Cardiac septum (tissue), 1 donor: ENCODE measurements at regions not wholly inside any gene's neighbourhood (a gene's known extent, or its start where the extent isn't known, plus 50 kb on each side); places are given as distances from the start of the nearest gene placed in this dataset.

ENCODE experiments used
- DNase-seq: peaks from one replicate; pipeline ENCODE4 v3.0.0-alpha.2; 2020; ENCODE audit warnings: low spot score
- intact Hi-C: fragments of 100-400 bp; cut with DNase I; formaldehyde crosslinking; loops from one replicate; pipeline ENCODE4 v1.14.0; 2022
- donor health status: DM: no; HTN: no; CAD: no.

DNA sequence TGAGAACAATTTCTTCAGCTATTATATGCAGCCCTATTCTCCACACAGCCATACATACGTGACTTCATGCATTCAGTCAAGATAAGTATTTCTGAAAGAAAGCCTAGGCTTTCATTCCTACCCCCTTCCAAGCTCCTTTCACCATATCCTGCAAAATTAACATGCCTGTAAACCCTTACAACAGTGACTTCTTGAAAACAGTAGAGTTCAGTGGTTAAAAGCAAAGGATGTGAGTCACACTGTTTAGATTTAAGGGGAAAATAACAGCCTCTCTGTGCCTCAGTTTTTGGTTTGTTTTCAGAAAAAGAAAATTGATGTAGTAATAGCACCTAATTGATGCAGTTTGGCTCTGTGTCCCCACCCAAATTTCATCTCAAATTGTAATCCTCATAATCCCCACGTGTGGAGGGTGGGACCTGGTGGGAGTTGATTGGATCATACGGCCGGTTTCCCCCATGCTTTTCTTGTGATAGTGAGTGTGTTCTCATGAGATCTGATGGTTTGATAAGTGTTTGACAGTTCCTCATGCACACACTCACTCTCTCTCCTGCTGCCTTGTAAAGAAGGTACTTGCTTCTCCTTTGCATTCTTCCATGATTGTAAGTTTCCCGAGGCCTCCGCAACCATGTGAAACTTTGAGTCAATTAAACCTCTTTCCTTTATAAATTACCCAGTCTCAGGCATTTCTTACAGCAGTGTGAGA lies 264.8 kb downstream of the CETN3 start:
- no peak for DNase-seq

DNA sequence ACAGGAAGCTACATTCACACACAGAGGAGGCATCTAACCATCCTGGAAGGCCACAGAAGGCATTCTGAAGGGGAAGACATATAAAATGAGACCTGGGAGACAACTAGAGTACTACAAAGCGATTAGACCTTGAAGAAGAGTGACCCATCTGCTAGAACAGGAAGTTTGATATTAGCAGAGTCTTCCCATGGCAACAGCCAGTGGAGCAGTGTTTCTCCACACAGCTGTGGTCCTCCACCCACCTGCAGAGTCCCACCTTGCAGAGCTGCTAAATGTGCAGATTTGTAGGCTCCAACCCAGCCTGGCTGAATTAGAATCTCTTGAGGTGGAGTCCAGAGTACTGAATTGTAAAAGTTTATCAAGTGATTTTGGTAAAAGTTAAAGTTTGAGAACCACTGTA lies 267.0 kb downstream of the CETN3 start:
- intact Hi-C loops, result no loop called here
- no peak for DNase-seq

More for the DNA sequence above, 264.8 kb downstream of the CETN3 start:
- intact Hi-C loops, result no loop called here

DNA sequence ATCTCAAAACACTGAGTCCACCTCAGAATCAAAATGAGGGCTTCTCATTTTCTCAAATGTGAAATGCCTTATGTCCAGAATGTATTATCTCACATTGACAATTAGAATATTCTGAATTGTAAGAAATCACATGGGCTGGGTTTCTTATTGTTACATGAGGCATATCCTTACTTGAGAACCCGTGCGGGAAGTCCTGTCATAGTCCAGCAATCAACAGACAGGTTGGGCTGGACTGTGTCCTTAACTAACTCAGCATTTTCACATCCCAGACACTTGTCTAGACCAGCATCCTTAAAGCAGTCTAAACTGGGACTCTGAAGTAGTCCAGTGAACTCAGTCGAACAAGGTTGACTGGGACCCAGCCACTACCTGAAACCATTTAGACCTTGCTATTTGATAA lies 267.6 kb downstream of the CETN3 start:
- intact Hi-C loops, result no loop called here
- no peak for DNase-seq

DNA sequence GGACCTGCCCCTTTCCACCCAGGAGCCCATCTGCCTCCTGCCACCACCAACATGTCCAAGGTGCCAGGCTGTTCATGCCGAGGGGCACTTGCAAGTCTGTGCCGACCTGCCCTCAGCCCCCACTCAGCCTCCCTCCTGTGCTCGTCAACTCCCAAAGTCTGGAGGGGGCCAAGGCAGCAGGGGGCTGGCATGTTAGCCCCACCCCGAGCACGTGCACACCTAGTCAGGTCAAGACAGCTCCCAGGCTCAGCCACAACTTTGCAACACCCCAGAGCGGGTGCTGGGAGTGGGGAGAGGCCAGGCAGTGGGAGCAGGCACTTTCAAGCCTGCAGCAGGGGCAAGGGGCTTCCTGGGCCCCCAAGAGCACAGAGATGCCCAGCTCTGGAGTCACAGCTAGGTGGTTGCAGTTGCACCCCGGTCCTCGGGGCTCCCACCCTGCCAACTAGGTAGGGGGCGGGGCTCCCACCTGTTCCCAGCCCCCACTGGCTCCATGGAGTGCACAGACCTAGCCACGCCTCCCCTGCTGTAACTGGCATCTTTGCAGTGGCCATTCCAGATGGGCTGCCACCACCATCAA lies 272.5 kb downstream of the CETN3 start:
- no peak for DNase-seq
- intact Hi-C loops, result no loop called here

DNA sequence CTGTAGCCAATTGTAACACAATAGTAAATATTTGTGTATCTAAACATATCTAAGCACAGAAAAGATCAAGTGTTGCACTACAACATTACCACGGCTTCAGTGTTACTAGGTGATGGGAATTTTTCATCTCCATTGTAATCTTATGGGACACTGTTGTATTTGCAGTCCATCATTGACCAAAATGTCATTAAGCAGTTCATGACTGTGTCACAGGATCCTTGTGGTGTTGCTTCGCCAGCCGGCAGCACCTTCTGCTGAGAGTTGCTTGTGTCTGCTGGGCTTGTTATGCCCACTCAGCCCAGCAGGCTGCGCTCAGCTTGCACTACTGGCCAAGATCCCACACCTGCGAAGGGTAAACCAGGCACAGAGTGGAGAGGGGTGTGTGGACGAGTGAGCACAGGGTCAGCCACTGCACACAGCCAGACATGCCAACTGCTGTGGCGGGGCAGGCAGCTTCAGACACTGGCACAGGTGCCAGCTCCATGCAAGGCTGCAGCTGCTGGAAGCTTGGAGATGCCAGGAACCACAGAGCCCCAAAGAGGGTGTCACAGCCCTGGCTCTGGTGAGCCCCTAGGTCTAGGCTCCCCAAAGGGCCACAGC lies 273.7 kb downstream of the CETN3 start:
- no peak for DNase-seq
- intact Hi-C loops, result no loop called here

DNA sequence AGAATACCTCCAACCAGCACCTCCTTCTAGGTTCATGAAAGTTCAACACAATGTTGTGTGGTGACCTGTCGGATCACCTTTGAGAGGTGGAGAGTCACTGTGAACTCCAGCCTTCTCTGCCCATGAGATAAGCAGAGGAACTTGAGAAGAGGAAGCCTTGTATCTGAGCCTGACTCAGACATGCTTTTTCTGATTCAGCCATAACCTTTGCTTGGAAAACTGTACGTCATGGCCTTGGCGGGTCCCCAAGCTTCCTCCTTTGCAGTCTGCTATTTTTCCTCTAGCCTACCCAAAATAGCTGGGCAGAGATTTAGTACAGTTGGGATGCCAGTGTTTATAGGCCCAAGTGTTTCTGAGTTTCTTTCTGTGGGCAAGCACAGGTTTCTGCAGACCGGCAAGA lies 274.7 kb downstream of the CETN3 start:
- DNase-seq, result no peak
- intact Hi-C loops, result no loop called here

DNA sequence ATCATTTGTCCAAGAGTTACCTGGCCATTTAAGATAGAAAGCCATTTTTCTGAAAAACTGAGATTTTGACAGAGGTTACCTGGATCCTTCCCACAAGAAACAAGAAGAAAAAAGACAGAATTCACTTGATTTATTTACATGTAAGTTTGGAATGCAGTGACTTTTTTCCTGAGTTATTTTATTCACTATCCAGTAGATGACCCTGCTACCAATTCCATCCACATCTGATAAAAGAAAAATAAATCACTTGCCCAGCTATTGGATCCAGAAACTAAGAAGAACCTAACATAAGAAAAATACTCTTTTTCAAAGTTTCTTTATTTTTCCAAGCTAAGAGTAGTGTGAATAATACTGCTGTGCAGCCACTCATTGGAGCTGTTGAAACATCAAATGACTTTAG lies 275.2 kb downstream of the CETN3 start:
- DNase-seq, result no peak
- intact Hi-C loops, result no loop called here

DNA sequence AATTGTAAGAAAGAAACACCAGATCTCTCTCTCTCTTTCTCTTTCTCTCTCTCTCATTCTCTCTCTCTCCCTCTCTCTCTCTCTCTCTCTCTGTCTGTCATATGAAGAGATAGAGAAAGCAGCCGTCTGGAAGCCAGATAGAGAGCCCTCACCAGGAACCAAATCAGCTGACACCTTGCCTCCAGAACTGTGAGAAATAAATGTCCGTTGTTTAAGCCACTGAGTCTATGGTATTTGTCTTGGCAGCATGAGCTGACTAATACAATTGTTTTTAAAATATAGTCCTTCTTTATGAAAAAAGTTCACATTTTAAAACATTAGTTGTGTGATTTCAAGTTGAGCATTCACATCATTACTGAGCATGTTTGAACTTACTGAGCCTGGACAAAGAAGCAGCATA lies 275.6 kb downstream of the CETN3 start:
- no peak for DNase-seq
- intact Hi-C loops, result no loop called here

DNA sequence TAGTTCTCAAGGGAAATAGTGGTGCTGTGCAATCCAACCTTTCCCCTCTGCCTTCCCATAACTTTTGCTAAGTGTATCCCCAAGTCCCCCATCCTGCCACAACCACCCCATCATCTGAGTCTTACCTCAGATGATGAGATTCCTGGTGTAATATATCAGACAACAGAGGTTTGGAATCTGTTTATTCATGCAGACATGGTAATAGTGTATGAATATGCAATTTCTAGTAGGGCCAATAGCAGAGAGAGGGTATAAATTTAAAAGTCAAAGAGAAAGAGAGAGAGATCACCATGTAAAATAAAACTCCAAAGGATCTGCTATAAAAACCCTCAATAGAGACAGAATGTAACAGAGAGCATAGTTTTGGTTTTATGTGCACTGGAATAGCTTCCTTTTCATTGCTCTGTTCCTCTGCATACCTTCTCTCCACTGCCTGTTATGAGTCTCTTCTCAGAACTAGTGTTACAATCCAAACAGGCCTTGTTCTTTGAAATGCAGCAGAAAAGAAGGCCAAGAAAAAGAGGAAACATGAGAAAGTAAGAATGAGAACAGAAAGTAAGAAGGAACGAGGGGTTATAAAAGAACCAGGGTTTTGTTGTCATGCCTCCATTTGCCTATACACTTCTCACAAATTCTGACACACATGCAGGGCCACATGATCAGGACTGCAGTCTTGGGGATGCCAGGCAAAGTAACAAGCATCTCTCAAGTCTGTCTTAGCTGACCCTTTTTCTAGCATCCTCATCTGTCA lies 278.0 kb downstream of the CETN3 start:
- no peak for DNase-seq
- intact Hi-C loops, result no loop called here

DNA sequence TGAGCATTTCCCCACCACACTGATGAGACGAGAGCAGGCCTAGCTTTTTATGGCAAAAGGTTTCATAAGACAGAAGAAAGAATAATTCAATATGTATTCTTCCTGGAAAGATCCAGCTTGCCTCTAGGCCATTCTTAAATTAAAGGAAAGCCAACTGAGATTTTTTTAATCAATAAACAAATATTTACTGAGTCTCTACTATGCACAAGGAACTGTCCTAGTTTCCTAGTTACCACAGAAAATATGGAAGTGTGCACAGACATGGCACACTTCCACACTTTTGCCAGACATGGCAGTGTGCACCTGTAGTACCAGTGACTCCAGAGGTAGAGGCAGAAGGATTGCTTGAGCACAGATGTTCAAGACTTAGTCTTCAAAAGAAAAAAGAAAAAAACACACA lies 281.0 kb downstream of the CETN3 start:
- DNase-seq, result no peak
- intact Hi-C loops, result no loop called here

DNA sequence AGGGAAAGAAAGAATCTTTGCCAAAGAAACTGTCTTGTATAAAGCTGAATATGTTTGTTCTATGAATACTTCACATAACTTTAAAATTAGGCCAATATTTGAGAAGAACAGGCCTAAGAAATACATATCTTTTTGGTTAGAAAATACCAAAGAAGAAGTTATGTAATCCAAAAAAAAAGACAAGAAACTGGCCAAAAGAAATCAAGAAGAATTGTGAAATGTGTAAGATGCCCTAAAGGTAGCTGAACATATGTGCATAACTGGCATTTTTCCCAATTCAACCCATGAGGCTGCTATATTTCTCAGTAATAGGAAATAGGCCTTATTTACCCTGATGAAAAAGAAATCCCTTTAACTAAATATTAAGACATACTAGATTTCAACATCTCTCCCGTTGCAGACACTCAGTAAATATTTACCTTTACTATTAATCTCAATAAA lies 290.0 kb downstream of the CETN3 start:
- intact Hi-C loops, result no loop called here
- no peak for DNase-seq

DNA sequence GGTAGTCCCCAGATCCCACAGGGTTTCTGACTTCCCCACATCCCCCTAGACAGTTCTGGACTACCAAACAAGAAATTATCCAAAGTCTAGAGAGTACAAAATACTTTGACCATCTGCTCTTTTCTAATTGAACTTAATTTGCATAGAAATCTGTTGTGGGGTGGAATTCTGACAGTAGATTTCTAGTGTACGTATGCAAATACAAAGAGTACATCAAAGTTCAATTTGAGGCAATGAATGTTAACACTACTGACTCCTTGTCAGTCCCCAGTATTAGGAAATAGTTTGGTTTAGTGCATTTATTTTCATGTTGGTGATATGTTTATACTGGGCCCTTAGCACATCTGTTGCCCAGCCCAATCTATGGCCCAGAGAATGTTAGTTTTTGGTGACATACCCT lies 292.6 kb downstream of the CETN3 start:
- intact Hi-C loops, result no loop called here
- DNase-seq, result no peak

DNA sequence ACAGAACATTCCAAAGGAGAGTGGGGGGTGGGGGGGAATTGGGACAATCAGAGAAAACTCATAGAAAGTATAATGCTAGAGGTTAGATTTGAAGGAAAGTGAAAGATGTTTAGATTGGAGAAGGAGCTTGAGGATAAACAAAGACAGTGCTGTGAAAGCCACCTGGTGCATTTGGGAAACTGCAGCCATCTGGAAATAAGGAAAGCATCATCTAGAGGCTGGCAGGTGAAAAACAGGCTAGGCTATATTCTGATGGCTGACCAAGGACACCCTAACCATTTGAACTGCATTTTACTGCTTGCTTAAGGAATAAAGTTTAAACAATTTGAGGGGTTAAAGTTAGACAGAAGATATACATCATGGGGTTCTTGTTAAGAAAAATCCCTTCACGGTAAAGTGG lies 296.4 kb downstream of the CETN3 start:
- no peak for DNase-seq
- intact Hi-C loops, result no loop called here

DNA sequence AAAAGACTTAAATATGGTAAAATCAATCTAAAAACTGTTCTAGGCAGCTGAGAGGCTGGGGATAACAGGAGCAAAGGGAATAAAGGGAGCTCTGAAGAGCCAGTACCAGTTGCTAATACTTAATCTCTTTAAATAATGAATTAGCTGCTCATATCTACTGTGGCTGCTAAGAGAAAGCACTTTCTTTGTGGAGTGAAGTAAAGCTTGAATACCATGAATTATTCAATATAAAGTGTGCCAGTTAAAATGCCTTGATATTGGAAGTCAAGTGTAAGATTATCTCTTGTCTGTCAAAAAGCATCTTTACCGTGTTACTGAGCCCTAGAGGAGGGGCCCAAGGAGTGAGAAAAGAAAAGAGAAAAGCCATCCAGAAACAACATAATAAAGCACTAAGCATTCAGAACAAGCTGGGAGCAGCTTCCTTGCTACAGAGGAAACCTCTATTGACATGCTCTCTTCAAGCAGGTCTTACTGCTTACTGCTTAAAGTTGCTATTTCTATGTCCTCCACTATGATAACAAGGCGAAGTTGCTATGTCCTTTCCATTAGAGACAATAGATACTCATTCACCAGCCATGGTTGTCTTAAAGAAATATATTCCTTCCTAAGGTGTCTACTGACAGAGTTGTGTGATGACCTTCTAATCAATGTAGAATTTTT lies 297.4 kb downstream of the CETN3 start:
- no peak for DNase-seq

DNA sequence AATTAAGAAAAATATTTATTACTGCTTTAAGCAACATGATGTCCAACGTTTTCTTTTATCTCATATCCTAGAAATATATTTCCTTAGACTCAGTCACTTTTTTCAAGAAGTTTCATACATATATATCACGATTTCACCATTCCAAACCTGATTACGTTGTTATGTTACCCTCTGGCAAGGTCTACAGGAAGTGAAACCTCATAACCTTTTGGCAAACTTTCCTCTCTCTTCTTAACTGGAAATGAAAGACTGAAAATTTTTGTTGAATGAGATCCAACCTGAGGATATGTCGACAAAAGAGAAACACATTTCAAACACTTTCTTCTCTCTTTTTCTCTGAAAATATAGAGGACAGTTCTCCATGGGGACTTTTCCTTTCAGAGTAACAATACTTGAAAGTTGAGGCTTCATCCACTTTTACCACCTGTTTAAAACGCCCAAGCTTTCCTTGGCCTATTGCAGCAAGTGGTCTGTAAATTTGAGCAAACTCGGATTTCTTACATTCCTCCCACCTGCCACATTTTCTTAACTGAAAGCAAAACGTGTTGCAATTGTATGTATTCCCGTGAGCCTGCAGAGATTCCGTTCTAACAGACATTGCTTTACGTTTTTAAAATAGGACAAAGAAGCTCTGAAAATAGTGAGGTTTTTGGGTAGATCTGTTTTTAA lies 298.1 kb downstream of the CETN3 start:
- no peak for DNase-seq
- intact Hi-C loops, result no loop called here

More for the DNA sequence above, 297.4 kb downstream of the CETN3 start:
- intact Hi-C loops, result no loop called here

DNA sequence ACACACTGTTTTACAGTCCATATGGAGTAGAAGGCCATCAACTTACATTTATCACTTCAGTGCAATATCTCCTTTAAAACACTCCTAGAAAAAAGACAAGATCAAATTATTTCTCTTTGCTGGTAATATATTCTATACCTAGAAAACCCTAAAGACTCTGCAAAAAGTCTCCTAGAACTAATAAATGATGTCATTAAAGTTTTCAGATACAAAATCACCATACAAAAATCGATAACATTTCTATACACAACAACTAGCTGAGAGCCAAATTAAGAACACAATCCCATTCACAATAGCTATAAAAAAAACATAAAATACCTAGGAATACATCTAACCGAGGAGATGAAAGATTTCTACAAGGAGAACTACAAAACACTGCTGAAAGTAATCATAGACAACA lies 300.3 kb downstream of the CETN3 start:
- intact Hi-C loops, result no loop called here
- DNase-seq, result no peak

DNA sequence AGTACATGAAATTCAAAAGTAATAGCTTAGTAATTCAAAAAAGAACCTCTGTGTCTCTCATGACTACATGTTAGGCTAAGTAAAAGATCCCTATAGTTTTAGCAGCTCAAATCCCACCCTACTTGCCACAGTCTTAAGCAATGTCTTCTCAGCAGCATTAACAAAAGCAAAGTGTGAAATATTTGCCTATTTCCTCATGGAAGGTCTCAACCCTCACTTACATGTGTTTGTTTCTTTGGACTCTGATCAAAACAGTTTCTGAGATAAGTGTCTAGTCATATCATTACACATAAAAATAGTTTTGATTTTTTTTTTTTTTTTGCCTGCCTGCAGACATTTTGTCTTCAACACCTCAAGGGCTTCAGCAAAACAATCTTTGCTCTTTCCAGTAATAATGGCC lies 310.5 kb downstream of the CETN3 start:
- DNase-seq, result no peak
- intact Hi-C loops, result no loop called here

DNA sequence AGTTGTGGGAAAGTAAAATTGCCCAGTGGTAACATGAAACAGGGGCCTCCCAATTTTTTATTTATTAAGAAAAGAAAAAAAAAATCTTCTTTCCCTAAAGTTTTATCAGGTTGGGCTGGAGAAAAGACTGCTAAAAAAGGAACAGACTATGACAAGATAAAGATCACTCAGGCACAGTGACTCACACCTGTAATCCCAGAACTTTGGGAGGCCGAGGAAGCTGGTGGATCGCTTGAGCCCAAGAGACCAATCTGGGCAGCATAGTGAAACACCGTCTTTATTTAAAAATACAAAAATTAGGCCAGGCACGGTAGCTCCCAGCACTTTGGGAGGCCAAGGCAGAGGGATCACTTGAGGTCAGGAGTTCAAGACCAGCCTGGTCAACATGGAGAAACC lies 312.5 kb downstream of the CETN3 start:
- intact Hi-C loops, result no loop called here
- no peak for DNase-seq

DNA sequence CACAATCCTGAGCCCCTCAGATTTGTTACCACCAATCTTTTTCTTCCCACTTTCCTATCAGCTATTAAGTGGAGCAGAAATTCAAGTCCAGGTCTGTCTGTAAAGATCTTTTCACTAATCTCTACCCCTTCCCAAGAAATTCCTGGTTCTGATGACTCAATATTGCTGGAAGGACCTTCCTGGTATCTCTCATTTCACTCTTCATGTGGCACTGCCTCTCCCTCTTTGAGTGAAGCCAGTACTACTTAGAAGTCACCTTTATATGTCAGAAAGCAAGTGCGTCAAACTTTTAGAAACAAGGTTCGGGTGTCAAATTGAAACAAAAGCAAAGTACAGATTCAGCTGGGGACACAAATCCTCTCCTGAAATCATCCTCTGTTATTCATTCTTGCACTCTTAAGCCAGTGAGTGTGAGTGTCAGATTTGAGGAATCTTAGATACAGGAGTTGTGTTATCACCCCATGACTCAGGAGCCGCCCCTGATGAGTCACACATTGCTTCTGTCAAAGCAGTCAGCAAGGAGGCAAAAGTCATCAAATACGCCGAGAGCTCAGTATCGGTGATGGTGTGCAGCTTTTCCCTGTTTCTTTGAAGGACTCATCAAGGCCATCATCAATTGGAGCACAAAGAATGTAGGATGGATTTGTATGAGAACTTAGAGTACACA lies 313.0 kb downstream of the CETN3 start:
- DNase-seq, result no peak
- intact Hi-C loops, result no loop called here
